Stimulated activated CD4-positive, alpha-beta T cell treated with anti-CD3 and anti-CD28 coated beads, Interleukin-2, amount 100 ng/mL, for 24 hours (primary cell): ENCODE measurements at regions not wholly inside any gene's neighbourhood (a gene's known extent, or its start where the extent isn't known, plus 50 kb on each side); places are given as distances from the start of the nearest gene placed in this dataset.

ENCODE experiments used
- DNase-seq, 2 donors: peaks; one replicate each; pipeline ENCODE4 v3.0.0-alpha.2; 2020

- DNase-seq: no peak
Measured at GRCh38 chrX:149274516-149275105, 230.5 kb downstream of the IDS start.

- no peak for DNase-seq
Measured at GRCh38 chrX:149272690-149273463, 232.2 kb downstream of the IDS start.

GRCh38 chrX:149267878-149268813 is 237.0 kb downstream of the IDS start:
- DNase-seq: no peak

- DNase-seq: no peak
Measured at GRCh38 chrX:149262086-149262485, 243.0 kb downstream of the IDS start.

GRCh38 chrX:149259241-149259640 is 245.9 kb downstream of the IDS start:
- no peak for DNase-seq

- DNase-seq: no peak
Measured at GRCh38 chrX:149255860-149256259, 249.2 kb downstream of the IDS start.

GRCh38 chrX:149248073-149248625 is 257.0 kb downstream of the IDS start:
- DNase-seq: no peak

- peak in 1 of 2 donors; percentile 0 for DNase-seq
Measured at GRCh38 chrX:149230689-149231088, 274.4 kb downstream of the IDS start.

GRCh38 chrX:149223854-149224253 is 281.3 kb downstream of the IDS start:
- DNase-seq: no peak

- no peak for DNase-seq
Measured at GRCh38 chrX:149222040-149222439, 283.1 kb downstream of the IDS start.

GRCh38 chrX:149221230-149221629 is 283.9 kb downstream of the IDS start:
- DNase-seq: no peak

- no peak for DNase-seq
Measured at GRCh38 chrX:149213264-149213663, 291.8 kb downstream of the IDS start.

- DNase-seq: no peak
Measured at GRCh38 chrX:149208307-149208706, 296.8 kb downstream of the IDS start.

- DNase-seq: no peak
Measured at GRCh38 chrX:149207518-149207917, 297.6 kb downstream of the IDS start.

- DNase-seq: no peak
Measured at GRCh38 chrX:149205937-149206336, 299.2 kb downstream of the IDS start.

GRCh38 chrX:149205081-149205480 is 300.0 kb downstream of the IDS start:
- DNase-seq: no peak

- DNase-seq: no peak
Measured at GRCh38 chrX:149199734-149200133, 305.4 kb downstream of the IDS start.

GRCh38 chrX:149198980-149199732 is 305.9 kb downstream of the IDS start:
- DNase-seq: peak in 1 of 2 donors; percentile 22

- DNase-seq: no peak
Measured at GRCh38 chrX:149185087-149185486, 320.0 kb downstream of the IDS start.

- no peak for DNase-seq
Measured at GRCh38 chrX:149161435-149162088, 343.5 kb downstream of the IDS start.

GRCh38 chrX:149157976-149158375 is 347.1 kb downstream of the IDS start:
- DNase-seq: no peak

GRCh38 chrX:149152941-149153340 is 352.2 kb downstream of the IDS start:
- DNase-seq: no peak
